MM.1S (cell line): ENCODE measurements at regions not wholly inside any gene's neighbourhood (a gene's known extent, or its start where the extent isn't known, plus 50 kb on each side); places are given as distances from the start of the nearest gene placed in this dataset.

ENCODE experiments used
- DNase-seq: peaks from one replicate; pipeline ENCODE4 v3.0.0-alpha.2; 2015
- H2AFZ ChIP-seq: fragments of 300-600 bp; sonication (generic); 2 replicates; pipeline ENCODE4 v1.6.0; 2016; ENCODE audit warnings: antibody characterized with exemption, low read length
- H3F3A ChIP-seq: fragments of 300-600 bp; sonication (generic); 2 replicates; pipeline ENCODE4 v1.6.1; 2016; ENCODE audit warnings: mild to moderate bottlenecking, antibody characterized with exemption, low read length, moderate library complexity, mixed read lengths; ENCODE audit not compliant: insufficient read depth
- H3K27ac ChIP-seq: fragments of 300-600 bp; sonication (generic); 2 replicates; pipeline ENCODE4 v1.5.1; 2016; ENCODE audit warnings: mild to moderate bottlenecking, low read length
- H3K27me3 ChIP-seq: fragments of 300-600 bp; sonication (generic); replicated peaks from 2 replicates; pipeline ENCODE4 v1.6.0; 2016; ENCODE audit warnings: low read length; ENCODE audit not compliant: insufficient read depth
- H3K36me3 ChIP-seq: fragments of 300-600 bp; sonication (generic); replicated peaks from 2 replicates; pipeline ENCODE4 v1.6.1; 2016; ENCODE audit warnings: mild to moderate bottlenecking, low read length, mixed read lengths; ENCODE audit not compliant: insufficient read depth
- H3K4me1 ChIP-seq: fragments of 300-600 bp; sonication (generic); 2 replicates; pipeline ENCODE4 v1.6.1; 2016; ENCODE audit warnings: low read length, mixed read lengths
- H3K4me2 ChIP-seq: fragments of 300-600 bp; sonication (generic); 2 replicates; pipeline ENCODE4 v1.6.0; 2016; ENCODE audit warnings: low read depth, low read length
- H3K4me3 ChIP-seq: fragments of 300-600 bp; sonication (generic); 2 replicates; pipeline ENCODE4 v1.5.1; 2016; ENCODE audit warnings: low read length, mixed read lengths
- H3K79me2 ChIP-seq: fragments of 300-600 bp; sonication (generic); 2 replicates; pipeline ENCODE4 v1.6.1; 2016; ENCODE audit warnings: mixed run types, low read length, mixed read lengths
- H3K9ac ChIP-seq: fragments of 300-600 bp; sonication (generic); 2 replicates; pipeline ENCODE4 v1.6.1; 2016; ENCODE audit warnings: low read length, mixed read lengths
- H3K9me2 ChIP-seq: fragments of 300-600 bp; sonication (generic); replicated peaks from 2 replicates; pipeline ENCODE4 v1.6.1; 2016; ENCODE audit warnings: mild to moderate bottlenecking, low read length, mixed read lengths; ENCODE audit not compliant: insufficient read depth
- H3K9me3 ChIP-seq: fragments of 300-600 bp; sonication (generic); replicated peaks from 2 replicates; pipeline ENCODE4 v1.6.1; 2016; ENCODE audit warnings: mild to moderate bottlenecking, low read length, mixed read lengths; ENCODE audit not compliant: insufficient read depth
- H4K20me1 ChIP-seq: fragments of 300-600 bp; sonication (generic); 2 replicates; pipeline ENCODE4 v1.6.1; 2016; ENCODE audit warnings: mild to moderate bottlenecking, low read length, moderate library complexity, mixed read lengths; ENCODE audit not compliant: insufficient read depth
- CTCF ChIP-seq: fragments of 300-600 bp; sonication (generic); IDR thresholded peaks from 2 replicates; pipeline ENCODE4 v1.5.1; 2016; ENCODE audit warnings: antibody characterized with exemption, low read length, mixed read lengths
- EZH2 ChIP-seq: fragments of 300-600 bp; sonication (generic); optimal IDR thresholded peaks from 2 replicates; pipeline ENCODE3; 2017; ENCODE audit warnings: low read depth, mild to moderate bottlenecking, antibody characterized with exemption, low read length, mixed read lengths
- EZH2phosphoT487 ChIP-seq: fragments of 300-600 bp; sonication (generic); IDR thresholded peaks from 2 replicates; pipeline ENCODE4 v1.6.1; 2018; ENCODE audit warnings: antibody characterized with exemption, low read length

- no peak overlapping the region for H3K4me3 ChIP-seq
- H3K9me3 ChIP-seq, result no peaks in the 10 kb centered on the region
- H3K79me2 ChIP-seq, result no peaks in the 10 kb centered on the region
- H3K9me2 ChIP-seq, result no peaks in the 10 kb centered on the region
- H2AFZ ChIP-seq, result no peak overlapping the region
- no peaks in the 10 kb centered on the region for H3F3A ChIP-seq
- no peaks in the 10 kb centered on the region for H3K36me3 ChIP-seq
- no peak overlapping the region for H3K27ac ChIP-seq
- no peak overlapping the region for H3K9ac ChIP-seq
- no peak overlapping the region for H3K4me2 ChIP-seq
- DNase-seq, result no peak
- H4K20me1 ChIP-seq, result no peaks in the 10 kb centered on the region
- no peaks in the 10 kb centered on the region for H3K4me1 ChIP-seq
- H3K27me3 ChIP-seq, result no peaks in the 10 kb centered on the region
- TF ChIP-seq EZH2 (no peak), CTCF (no peak), EZH2phosphoT487 (no peak)
Observed at GRCh38 chr21:16366207-16366606, 636.4 kb downstream of the USP25 start.

DNA sequence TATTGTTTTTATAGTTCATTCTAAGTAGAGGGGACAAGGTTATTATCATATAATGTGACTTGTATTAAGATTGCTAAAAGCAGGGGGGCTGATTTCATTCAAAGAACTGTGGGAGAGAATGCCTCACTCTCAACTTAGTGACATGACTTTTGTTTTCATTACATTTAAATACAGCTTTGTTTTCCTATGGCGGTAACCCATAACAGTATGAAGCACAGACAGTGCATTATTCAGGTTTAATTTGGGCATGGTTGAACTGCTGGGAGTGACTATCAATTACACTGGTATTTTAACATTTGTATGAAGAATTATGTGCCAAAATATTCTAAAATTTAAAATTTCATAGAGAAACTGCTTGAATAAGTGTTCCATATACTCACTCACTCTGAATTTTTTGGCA, 637.3 kb downstream of the USP25 start:
- Histone ChIP-seq H3K27me3 (no peaks in the 10 kb centered on the region), H3K4me3 (no peak overlapping the region), H3K9me2 (no peaks in the 10 kb centered on the region), H4K20me1 (no peaks in the 10 kb centered on the region), H3K9me3 (no peaks in the 10 kb centered on the region), H3K9ac (no peak overlapping the region), H3K36me3 (no peaks in the 10 kb centered on the region), H3K27ac (no peak overlapping the region), H3F3A (no peaks in the 10 kb centered on the region), H3K79me2 (no peaks in the 10 kb centered on the region), H3K4me2 (no peak overlapping the region), H3K4me1 (no peaks in the 10 kb centered on the region), H2AFZ (no peak overlapping the region)
- TF ChIP-seq CTCF, result no peak
- no peak for TF ChIP-seq EZH2
- TF ChIP-seq EZH2phosphoT487, result no peak
- DNase-seq, result no peak

GRCh38 chr21:16370186-16370585, 640.4 kb downstream of the USP25 start:
- Histone ChIP-seq H3K9ac (no peak overlapping the region), H3K27me3 (no peaks in the 10 kb centered on the region), H3K27ac (no peak overlapping the region), H3K9me2 (no peaks in the 10 kb centered on the region), H3F3A (no peaks in the 10 kb centered on the region), H3K4me1 (no peaks in the 10 kb centered on the region), H3K36me3 (no peaks in the 10 kb centered on the region), H3K79me2 (no peaks in the 10 kb centered on the region), H3K9me3 (no peaks in the 10 kb centered on the region), H4K20me1 (no peaks in the 10 kb centered on the region), H3K4me3 (no peak overlapping the region), H3K4me2 (no peak overlapping the region), H2AFZ (no peak overlapping the region)
- DNase-seq, result no peak
- TF ChIP-seq EZH2, result no peak
- no peak for TF ChIP-seq EZH2phosphoT487
- no peak for TF ChIP-seq CTCF

- Histone ChIP-seq H4K20me1 (no peaks in the 10 kb centered on the region), H3K4me3 (no peak overlapping the region), H3K9ac (no peak overlapping the region), H2AFZ (no peak overlapping the region), H3K27ac (no peak overlapping the region), H3K27me3 (no peaks in the 10 kb centered on the region), H3K4me2 (no peak overlapping the region), H3K9me2 (no peaks in the 10 kb centered on the region), H3K4me1 (no peaks in the 10 kb centered on the region), H3K9me3 (no peaks in the 10 kb centered on the region), H3K36me3 (no peaks in the 10 kb centered on the region), H3F3A (no peaks in the 10 kb centered on the region), H3K79me2 (no peaks in the 10 kb centered on the region)
- no peak for DNase-seq
- no peak for TF ChIP-seq EZH2phosphoT487
- TF ChIP-seq CTCF, result no peak
- TF ChIP-seq EZH2, result no peak
Observed at GRCh38 chr21:16372586-16372985, 642.8 kb downstream of the USP25 start.
